GM12878 (cell line): ENCODE measurements at regions not wholly inside any gene's neighbourhood (a gene's known extent, or its start where the extent isn't known, plus 50 kb on each side); places are given as distances from the start of the nearest gene placed in this dataset.

ENCODE experiments used
- CREM ChIP-seq: IDR thresholded peaks from 2 replicates; pipeline ENCODE4 v1.6.1; 2014; ENCODE audit warnings: antibody characterized with exemption, low read depth
- NR2F1 ChIP-seq: fragments of 450-650 bp; conservative IDR thresholded peaks from 2 replicates; pipeline ENCODE4 v1.6.1; 2017; ENCODE audit warnings: mild to moderate bottlenecking
- TF ChIP-seq, protein P1 (sequence below): fragments of 150-350 bp; IDR thresholded peaks from 2 replicates; pipeline ENCODE4 v1.6.1; 2014; ENCODE audit warnings: mild to moderate bottlenecking, low read depth, low read length
- TF ChIP-seq, protein P2 (sequence below): fragments of 450-650 bp; formaldehyde crosslinking; IDR thresholded peaks from 2 replicates; pipeline ENCODE4 v1.5.0; 2022; ENCODE audit warnings: mild to moderate bottlenecking, missing genetic modification characterization

DNA sequence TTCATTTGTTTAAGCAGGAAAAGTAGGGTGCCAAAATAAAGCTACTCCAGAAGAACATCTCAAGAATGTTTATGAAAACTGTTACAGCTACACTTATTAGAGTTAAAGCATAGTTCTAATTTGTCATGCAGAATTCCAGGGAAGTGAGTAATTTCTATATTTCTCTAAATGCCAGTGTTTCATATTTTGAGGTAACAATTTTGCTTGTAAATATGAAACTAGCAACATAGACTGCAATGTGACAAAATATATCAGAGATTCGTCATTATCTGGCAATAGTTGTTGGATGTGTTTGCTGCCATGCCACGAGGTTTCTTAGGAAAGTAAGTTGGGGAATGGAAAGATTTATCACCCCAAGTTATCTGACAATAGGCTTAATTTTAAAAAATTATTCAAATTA lies 424.1 kb upstream of the ZEB2 start:
- TF ChIP-seq NR2F1 (no peak), CREM (no peak)
- TF ChIP-seq, protein P1, sequence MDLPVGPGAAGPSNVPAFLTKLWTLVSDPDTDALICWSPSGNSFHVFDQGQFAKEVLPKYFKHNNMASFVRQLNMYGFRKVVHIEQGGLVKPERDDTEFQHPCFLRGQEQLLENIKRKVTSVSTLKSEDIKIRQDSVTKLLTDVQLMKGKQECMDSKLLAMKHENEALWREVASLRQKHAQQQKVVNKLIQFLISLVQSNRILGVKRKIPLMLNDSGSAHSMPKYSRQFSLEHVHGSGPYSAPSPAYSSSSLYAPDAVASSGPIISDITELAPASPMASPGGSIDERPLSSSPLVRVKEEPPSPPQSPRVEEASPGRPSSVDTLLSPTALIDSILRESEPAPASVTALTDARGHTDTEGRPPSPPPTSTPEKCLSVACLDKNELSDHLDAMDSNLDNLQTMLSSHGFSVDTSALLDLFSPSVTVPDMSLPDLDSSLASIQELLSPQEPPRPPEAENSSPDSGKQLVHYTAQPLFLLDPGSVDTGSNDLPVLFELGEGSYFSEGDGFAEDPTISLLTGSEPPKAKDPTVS, result no peak
- TF ChIP-seq, protein P2, sequence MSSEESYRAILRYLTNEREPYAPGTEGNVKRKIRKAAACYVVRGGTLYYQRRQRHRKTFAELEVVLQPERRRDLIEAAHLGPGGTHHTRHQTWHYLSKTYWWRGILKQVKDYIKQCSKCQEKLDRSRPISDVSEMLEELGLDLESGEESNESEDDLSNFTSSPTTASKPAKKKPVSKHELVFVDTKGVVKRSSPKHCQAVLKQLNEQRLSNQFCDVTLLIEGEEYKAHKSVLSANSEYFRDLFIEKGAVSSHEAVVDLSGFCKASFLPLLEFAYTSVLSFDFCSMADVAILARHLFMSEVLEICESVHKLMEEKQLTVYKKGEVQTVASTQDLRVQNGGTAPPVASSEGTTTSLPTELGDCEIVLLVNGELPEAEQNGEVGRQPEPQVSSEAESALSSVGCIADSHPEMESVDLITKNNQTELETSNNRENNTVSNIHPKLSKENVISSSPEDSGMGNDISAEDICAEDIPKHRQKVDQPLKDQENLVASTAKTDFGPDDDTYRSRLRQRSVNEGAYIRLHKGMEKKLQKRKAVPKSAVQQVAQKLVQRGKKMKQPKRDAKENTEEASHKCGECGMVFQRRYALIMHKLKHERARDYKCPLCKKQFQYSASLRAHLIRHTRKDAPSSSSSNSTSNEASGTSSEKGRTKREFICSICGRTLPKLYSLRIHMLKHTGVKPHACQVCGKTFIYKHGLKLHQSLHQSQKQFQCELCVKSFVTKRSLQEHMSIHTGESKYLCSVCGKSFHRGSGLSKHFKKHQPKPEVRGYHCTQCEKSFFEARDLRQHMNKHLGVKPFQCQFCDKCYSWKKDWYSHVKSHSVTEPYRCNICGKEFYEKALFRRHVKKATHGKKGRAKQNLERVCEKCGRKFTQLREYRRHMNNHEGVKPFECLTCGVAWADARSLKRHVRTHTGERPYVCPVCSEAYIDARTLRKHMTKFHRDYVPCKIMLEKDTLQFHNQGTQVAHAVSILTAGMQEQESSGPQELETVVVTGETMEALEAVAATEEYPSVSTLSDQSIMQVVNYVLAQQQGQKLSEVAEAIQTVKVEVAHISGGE (CRISPR knock-in tag), result no peak
